T47D (cell line): ENCODE measurements at regions not wholly inside any gene's neighbourhood (a gene's known extent, or its start where the extent isn't known, plus 50 kb on each side); places are given as distances from the start of the nearest gene placed in this dataset.

Experiments used
- DNase-seq, 2 experiments: peaks; one replicate each; pipeline versions ENCODE4 v3.0.0 to v3.0.0-alpha.2; 2011 to 2012; ENCODE audit warnings: low read depth in 1 of 2, low spot score in 1 of 2
- JUND ChIP-seq: IDR thresholded peaks from 2 replicates; pipeline ENCODE4 v1.6.1; 2012; ENCODE audit warnings: low read depth
- in situ Hi-C: cut with HindIII; loops from 2 replicates; pipeline ENCODE4 v1.10.0; 2016; ENCODE audit warnings: low sequenced_read_pairs, low pct_unique_long_range_greater_than_20kb

DNA sequence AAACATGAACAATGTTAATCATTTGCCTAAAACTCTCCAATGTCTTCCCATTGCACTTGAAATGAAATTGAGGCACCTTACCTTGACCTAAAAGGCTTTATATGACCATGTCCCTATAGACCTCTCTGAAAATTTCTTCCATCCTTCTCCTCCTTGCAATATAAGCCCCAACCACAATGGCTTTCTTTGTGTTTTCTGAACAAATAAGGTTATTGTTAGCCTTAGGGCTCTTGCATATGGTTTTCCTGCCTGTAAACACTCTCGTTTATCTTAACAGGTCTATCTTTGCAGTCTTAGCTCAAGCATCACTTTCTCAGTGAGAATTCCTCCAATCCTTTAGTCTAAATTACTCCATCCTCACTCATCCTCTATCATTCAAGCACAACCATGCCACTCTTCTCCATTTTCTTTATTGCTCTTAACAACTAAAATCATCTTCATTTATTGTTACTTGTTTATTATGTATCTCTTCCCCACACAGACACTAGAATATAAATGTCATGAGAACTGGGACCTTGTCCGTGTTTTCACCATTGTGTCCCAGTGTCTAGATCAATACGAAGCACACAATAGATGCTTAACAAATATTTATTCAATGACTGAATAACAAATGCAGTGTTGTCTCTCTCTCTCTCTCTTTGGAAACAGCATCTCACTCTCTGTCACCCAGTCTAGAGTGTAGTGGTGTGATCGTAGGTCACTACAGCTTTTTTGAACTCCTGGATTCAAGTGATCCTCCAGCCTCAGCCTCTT is 129.3 kb downstream of the RDH14 start:
- DNase-seq: no peak
- no peak for TF ChIP-seq JUND
- in situ Hi-C loops: no loop called here

DNA sequence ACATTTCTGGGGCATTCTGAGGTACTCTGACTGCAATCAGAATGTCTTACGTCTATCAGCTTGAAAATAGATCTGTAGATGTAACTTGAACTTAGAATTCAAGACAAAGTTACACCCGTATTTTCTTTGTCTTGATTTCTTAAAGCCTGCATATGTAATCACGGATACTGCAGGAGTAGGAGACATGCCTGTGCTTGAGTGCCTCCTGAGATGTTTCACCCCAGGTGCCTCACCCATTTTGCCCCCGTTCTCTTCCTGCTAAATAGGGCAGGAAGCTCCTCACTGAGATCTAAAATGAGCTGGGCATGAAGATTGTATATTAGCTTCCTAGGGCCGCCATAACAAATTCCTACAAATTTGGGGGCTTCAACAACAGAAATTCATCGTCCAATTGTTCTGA is 131.9 kb downstream of the RDH14 start:
- in situ Hi-C loops: no loop called here
- no peak for DNase-seq
- TF ChIP-seq JUND: no peak

DNA sequence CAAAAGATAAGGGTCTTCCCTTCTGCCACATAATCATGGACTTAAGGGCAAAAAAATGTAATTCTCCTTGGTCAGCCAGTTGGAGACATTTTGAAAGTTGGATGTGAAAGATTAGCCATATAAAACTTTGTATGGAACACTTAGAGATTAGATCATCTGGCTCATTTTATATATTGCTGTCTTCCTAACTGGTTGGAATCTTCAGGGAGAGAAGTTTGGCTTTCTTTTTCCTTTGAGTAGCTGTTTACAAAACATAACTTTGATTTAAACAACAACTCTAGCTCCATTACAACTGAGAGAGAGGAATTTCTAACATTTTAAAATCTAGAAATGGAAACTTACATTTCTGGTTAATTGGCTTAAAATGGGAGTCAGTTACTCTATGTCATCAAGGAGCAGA is 132.7 kb downstream of the RDH14 start:
- DNase-seq: no peak
- in situ Hi-C loops: no loop called here

DNA sequence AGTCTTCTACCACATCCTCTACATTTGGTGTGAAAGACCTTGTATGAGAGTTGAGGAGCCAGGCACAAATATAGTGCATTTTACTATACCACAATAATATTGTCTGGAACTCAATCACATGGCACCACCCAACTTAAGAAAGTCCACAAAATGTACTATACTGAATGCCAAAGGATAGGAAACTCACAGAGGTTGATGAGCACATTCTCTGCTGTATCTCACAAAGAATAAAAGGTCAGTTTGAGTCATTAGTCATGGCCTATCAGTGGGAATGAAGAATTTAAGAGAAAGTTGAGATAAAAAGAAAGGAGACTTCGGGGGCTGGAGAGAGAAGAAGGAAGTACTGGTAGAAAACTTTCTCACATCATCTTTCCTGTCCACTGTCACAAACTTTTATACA is 134.3 kb downstream of the RDH14 start:
- DNase-seq: no peak
- in situ Hi-C loops: no loop called here
- no peak for TF ChIP-seq JUND

More for the DNA sequence above, 132.7 kb downstream of the RDH14 start:
- no peak for TF ChIP-seq JUND

DNA sequence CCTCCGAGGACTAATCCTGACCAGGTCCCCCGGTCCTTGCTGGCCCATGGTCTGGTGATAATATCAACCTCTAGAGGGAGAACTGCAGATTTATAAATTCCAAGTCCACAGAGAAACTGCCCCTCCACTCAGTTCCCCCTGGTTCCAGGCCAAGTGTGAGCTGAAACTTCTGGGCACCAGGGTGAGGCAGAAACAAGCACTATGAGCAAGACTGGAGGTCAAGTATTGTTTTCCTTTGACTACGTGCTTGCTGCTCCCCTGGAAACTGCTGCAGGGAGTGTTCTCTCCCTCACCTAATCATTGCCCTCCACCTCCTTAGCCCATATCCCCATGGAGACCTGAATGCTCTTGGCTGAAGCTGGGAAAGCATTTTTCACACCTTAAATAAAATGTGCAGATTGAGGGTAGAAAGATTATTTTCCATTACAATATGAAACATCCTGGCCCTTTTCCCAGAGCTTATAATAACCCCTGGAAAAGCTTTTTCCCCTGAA is 135.2 kb downstream of the RDH14 start:
- DNase-seq: no peak
- TF ChIP-seq JUND: no peak
- in situ Hi-C loops: no loop called here

DNA sequence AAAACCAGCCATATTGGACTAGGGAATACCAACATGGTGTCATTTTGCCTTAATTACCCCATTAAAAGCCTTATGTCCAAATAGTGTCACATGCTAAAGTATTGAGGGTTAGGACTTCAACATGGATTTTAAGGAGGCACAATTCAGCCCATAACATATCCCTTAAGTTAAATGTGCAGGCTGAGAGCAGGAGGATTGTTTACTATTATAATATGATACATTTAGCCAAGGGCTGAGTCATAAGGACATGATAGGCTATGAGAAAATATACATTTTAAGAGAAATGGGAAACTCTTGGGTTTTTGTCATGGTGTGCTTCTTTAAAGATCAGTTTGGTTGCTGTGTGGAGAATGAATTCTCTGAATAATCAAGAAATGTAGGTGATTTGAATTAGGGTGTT is 136.8 kb downstream of the RDH14 start:
- in situ Hi-C loops: no loop called here
- DNase-seq: no peak
- no peak for TF ChIP-seq JUND

DNA sequence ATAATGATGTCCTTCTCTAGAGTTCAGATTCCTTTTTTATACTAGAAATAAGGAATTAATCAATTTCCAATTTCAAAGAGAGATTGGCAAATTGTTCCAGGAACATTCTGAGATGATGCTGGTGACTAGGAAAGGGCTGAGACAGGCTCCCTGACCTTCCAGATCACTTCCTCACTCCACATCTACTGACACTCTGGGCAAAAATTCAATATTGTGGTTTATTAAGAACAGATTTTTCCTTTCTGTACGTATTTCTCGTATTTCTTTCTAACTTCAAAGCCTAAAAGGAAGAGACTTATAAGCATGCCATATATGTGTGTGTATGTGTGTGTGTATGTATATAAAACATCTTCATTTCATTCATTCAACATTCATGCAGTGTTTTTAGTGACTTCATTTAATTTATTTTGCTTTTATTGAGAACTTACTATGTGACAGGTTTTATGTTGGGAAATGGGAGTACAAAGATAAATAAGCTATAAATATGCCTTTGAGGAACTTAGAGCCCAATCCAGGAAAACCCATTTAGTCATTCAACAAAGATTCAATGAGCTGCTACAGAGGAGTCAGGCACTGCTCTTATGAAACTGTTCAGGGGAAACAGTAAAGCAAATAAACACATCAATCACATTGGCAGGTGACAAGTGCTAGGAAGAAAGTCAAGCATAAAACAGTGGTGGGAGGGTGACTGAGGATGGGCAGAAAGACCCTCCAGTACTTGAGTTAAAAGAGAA is 137.9 kb downstream of the RDH14 start:
- no peak for DNase-seq
- in situ Hi-C loops: no loop called here
- TF ChIP-seq JUND: no peak

DNA sequence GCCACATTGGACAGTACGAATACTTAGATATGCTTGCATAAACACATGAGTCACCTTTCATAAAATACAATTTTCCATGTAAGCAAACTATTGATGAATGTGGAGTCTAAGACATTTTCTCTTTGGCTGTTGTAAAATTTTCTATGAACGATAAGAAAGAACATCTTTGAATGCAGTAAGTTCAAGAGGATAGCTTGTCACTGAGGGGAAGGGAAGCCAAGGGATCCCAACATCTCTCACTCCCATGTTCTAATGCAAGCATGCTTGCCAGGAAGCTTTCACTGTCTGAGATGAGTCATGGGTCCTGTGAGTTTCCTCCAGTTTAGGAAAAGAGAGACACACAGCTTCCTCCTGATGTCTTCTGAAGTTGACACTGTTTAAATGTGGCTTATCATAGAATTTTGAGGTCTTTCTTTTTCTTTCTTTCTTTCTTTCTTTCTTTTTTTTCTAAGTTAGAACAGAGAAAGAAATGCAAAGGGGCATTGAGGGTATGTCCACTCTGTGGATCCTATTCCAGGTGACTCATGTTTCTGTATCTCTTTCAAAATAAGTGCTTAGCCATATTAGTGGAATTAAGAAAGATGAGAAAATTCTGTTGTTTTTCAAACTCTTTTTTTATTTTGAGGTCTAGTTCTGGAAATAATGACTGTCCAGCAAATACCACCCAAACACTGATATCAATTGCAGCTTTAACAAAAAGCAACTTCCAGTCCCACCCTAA is 146.6 kb downstream of the RDH14 start:
- in situ Hi-C loops: no loop called here
- DNase-seq: no peak
- no peak for TF ChIP-seq JUND

DNA sequence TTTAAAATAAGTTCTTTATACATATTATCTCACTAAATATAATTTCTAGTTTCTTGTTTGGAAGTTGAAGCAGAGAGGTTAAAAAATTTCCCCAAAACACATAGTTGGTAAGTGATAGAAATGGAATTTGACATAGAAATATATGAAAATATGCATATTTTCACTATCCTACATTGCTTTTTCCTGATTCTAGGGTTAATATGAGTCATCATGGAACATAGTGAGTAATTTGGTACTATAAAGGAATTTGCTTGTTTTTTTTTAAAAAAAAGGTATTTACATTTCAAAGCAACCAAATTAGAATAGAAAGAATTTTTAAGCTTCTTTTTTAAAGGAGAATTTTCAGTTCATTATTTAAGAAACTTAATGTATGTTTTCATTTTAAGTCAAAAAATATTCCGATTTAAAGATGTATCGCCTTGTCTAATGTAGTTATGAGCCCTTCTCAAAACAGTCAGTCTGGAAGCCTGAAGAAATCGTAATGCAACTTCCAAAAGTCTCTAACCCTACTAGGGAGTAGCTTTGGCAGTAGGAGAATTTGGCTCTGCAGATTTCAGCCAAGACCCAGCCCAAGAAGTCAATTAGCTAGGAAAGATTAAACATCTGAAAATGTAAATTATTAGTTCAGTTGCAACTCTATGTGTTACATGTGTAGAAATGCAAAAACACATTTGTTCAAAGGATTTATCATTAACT is 147.3 kb downstream of the RDH14 start:
- TF ChIP-seq JUND: no peak
- DNase-seq: no peak
- in situ Hi-C loops: no loop called here

DNA sequence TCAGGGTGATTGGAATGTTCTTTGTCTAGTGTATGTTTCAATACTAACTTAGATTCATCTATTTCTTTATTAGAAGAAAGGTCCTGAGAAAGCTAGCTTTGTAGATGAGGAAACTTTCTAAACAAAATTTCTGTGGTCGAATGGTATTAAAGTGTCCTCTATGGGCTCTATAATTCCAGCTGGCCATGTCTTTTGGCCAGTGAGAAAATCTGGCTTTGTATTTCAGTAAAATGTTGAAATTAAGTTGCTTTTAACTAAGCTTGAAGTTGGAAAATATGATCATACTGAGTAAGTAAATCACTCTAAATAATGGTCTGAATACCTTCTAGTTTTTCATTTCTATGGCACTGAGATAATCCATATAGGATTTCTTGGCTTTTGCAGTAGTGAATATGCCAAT is 148.8 kb downstream of the RDH14 start:
- TF ChIP-seq JUND: no peak
- no peak for DNase-seq
- in situ Hi-C loops: no loop called here

DNA sequence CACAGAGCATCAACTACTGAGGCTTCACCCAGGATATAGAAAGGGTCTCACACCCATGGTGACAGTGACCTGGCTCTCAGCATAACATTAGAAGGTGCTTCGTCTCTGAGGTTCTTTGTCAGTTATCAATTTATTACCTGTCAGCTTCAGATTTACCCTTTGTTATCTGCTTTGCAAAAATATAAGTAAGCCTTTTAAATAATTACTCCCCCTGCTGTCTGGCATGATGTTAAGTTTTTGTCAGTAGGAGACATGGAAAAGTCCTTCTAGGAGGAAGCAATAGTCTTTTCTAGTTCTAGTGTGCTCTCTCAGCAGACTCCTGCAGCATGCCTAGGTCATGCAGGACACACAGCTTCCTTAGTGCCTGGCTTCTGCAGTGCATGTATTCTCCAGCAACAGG is 149.9 kb downstream of the RDH14 start:
- TF ChIP-seq JUND: no peak
- in situ Hi-C loops: no loop called here
- DNase-seq: no peak

DNA sequence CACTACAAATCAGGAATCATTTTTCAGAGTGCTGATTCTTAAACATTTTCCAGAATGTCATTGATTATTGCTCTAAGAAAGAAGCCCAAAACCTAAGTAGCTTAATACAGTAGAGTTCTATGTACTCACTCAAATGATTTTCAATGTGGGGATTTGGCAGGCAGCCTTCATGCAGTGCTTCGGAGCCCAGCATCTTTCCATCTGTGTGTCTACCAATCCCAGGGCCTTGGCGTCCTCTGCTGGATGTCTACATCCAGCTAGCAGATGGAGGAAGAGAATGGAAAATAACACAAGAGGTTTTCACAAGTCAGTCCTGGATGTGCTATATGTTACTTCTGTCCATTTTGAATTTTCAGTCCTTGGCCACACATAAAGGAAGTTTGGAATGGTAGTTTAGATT is 151.8 kb downstream of the RDH14 start:
- in situ Hi-C loops: no loop called here
- DNase-seq: no peak
- no peak for TF ChIP-seq JUND

DNA sequence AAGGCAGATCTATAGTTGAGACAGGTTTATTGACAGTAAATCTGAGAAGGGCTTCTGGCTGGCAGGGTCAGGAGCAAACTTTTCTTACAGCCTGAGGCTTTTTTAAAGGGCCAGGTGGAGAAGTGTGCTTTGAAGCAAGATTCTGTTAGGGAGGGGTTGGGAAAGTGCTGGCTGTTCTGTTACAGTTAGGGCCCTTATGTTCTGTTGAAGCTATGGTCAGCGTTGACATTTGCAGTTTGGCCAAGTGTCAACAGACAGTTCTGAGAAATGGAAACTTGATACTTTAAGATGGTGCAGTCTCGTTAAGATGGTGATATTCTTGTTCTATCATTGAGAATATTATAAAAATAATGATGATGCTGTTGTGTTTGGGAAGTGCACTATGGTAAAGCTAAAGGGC is 154.2 kb downstream of the RDH14 start:
- TF ChIP-seq JUND: no peak
- in situ Hi-C loops: no loop called here
- no peak for DNase-seq
